Choroid plexus epithelial cell (primary cell): ENCODE measurements at regions not wholly inside any gene's neighbourhood (a gene's known extent, or its start where the extent isn't known, plus 50 kb on each side); places are given as distances from the start of the nearest gene placed in this dataset.
"Not testable (repeated sequence)": the region's sequence is repeated elsewhere in the genome, so short reads cannot be mapped to it uniquely, and the experiment has no call there.

Experiments
- DNase-seq: peaks from one replicate; pipeline ENCODE4 v3.0.0-alpha.2; 2010; ENCODE audit warnings: low read depth
- H3K4me3 ChIP-seq: 2 replicates; pipeline ENCODE4 v1.5.1; 2011; ENCODE audit warnings: low read depth, mild to moderate bottlenecking, control low read depth, low read length, moderate library complexity
- CTCF ChIP-seq: conservative IDR thresholded peaks from 2 replicates; pipeline ENCODE4 v1.5.1; 2011; ENCODE audit warnings: low read depth, mild to moderate bottlenecking, control low read depth, inconsistent platforms, low read length, moderate library complexity

- H3K4me3 ChIP-seq = no peak overlapping the region
- TF ChIP-seq CTCF = no peak
- DNase-seq = no peak
Observed at GRCh38 chr5:1657161-1657741, 133.5 kb upstream of the LPCAT1 start.

DNA sequence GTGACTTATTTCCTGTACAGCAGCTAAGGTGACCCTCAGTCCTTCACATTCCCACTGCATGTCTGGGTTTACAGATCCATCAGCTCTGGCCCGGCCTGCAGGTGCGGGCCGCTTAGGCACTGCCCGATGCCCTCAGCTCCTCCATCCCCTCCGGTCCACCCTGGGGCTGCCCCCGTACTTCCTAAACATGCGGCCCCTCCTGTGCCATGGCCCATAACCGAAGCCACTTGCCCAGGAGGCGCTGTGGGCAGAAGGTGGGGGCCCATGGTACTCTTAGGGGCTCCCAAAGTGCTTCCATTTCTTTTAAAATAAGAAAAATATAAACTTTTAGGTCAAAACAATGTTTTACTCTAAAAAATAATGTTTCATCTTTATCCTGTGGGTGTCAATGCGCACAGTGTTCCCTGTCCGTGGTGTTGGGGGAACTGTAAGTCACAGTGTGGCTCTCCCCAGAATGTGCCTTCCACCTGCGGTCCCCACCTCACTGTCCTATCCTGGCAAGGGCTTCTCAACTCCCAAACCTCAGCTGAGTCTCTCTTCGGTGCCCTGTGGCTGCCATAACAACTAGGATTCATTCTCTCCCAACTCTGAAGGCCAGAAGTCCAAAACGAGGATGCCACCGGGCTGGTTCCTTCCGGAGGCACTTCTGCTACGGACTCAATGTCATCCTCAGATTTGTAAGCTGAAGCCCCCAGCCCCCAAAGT is 132.7 kb upstream of the LPCAT1 start:
- TF ChIP-seq CTCF = no peak
- H3K4me3 ChIP-seq = no peak overlapping the region
- DNase-seq = no peak

DNA sequence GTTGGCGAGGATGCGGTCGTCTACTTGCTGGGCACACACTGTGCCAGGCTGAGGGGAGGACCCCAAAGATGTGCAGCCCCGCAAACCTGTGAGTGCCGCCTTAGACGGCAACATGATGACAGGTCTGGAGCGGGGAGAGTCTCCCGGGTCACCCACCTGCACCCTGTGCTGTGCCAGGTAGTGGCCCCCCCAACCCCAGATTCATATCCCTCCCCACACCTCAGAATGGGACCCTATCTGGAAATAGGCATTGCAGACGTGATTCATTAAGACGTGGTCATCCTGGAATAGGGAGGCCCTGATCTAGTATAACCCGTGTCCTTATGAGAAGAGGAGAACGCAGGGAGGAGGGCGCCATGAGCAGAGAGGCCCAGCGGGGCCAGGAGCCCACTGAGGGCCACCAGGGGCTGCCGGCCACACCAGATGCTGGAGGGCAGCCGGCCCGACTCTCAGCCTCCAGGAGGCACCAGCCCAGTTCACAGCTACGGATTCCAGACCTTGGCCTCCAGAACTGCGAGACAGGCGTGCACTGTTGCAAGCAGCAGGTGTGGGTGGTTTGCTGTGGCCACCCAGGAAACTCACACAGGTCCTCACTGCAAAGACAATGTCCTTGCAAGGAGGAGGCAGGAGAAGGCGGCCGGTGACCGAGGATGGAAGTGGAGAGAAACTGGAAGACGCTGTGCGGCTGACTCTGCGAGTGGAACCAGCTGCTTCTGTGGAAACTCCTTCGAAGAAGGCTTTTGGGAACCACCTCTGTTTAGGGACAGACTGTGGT is 131.9 kb upstream of the LPCAT1 start:
- H3K4me3 ChIP-seq = no peak overlapping the region
- DNase-seq = no peak
- TF ChIP-seq CTCF = no peak

- no peak for DNase-seq
- no peak for TF ChIP-seq CTCF
- H3K4me3 ChIP-seq = no peak overlapping the region
Observed at GRCh38 chr5:1654786-1655495, 131.2 kb upstream of the LPCAT1 start.

DNA sequence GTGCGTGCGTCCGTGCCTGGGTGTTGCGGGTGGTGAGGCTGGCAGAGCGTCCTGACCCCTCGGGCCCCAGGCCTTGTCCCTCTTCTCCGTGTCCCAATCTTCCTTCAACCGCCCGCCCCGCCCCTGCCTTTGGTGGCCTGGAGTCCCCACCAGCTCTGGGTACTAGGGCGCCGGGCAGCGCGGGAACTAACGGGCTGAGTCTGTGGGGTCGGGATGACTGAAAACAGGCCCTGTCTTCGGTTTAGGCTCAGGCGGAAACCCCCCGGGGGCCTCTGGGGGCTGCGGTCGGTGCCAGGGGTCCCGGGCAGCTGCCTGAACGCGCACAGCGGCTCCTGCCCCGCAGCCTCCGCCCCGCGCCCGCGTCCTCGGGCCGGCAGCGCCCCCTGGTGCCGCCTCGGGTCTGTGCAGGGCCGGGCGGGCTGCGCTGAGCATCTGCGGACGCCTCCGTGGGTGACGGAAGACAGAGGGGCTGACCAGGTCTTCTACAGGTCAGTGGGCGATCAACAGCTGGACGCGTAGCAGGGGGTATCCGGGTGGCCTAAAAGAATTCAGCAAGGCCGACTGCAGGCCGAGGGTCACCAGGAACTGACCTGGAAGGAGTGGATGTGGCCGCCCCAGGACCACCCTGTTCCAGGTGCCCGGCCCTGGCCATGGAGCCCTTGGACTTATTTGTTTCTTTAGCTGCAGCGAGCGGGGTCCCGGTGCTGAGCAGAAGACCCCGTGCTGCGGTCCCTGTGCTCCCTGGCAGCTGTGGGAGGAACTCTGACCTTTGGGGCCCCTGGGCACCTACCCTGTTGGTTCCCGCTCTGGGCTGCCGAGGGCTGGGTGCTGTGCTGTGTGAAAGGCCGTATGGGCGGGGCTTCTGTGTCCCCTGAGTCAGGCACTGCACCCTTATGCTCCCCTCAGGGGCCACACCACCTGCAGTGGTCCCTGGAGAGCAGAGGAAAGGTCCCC is 130.2 kb upstream of the LPCAT1 start:
- not testable (repeated sequence) for H3K4me3 ChIP-seq, DNase-seq

DNA sequence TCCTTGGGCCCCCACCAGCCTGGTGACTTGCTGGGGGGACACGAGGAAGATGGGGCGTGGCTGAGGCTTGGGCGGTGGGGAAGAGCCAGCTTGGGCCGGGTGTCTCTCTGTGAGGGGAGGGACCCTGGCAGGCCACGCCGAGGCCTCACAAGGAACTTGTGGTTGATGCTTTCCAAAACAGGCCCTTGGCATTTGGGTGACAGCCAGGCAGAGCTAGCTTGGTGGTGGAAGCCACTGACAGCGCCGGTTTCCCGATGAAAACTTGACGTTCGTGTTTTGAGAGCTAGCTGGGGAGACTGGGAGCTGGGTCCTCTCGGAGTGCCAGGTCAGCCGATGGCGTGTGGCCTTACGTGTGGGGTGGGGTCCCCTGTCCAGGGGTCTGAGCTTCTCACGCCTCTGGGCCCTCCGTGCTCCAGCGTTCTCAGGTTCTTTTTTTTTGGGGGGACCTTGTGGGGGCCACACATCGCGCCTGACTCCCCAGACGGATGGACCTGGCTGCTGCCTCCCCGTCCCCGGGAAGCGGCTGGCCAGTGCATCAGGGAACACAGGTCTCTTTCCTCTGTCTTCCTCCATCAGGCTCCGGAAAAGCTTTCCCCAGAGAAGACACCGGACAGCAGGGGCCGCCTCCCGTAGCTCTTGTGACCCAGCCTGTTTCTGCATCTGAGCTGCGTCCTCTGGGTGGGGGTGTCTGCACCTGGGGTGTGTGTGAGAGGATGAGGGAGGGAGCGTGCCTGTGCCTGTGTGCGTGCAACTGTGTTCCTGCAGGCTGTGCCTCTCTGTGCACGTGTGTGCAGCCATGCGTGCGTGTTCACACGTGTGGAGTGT is 129.3 kb upstream of the LPCAT1 start:
- TF ChIP-seq CTCF = no peak
- DNase-seq = no peak
- H3K4me3 ChIP-seq = no peak overlapping the region
